SK-N-SH (cell line): ENCODE measurements at regions not wholly inside any gene's neighbourhood (a gene's known extent, or its start where the extent isn't known, plus 50 kb on each side); places are given as distances from the start of the nearest gene placed in this dataset.

Source experiments
- CTCF ChIA-PET: fragments of 300-600, 350-600 bp; formaldehyde crosslinking; extraction: SDS; loops from one replicate; lab custom pipeline; 2021; lab: Yijun Ruan, JAX
- POLR2A ChIA-PET: fragments of 350-600 bp; sonication (Branson Sonifier 250); formaldehyde crosslinking; extraction: SDS; loops from one replicate; lab custom pipeline; 2020; ENCODE audit warnings: antibody characterized with exemption, inconsistent platforms; lab: Yijun Ruan, JAX
- DNase-seq: peaks from one replicate; pipeline ENCODE4 v3.0.0; 2012
- H2AFZ ChIP-seq: fragments of 200-600 bp; sonication (generic); 2 replicates; pipeline ENCODE4 v1.8.1; 2016; ENCODE audit warnings: antibody characterized with exemption, mild to moderate bottlenecking, low read depth
- H3F3A ChIP-seq: fragments of 200-600 bp; sonication (generic); replicated peaks from 2 replicates; pipeline ENCODE3; 2016; ENCODE audit warnings: antibody characterized with exemption, mild to moderate bottlenecking; ENCODE audit not compliant: insufficient read depth
- H3K27ac ChIP-seq, 2 experiments: fragments of 200-500 bp in 1 of 2; fragments of 200-600 bp in 1 of 2; sonication (Bioruptor generic) in 1 of 2; sonication (generic), shearing (Covaris generic) in 1 of 2; 2 replicates each; pipeline versions ENCODE4 v1.5.1 to v1.6.1; 2014 to 2016; ENCODE audit warnings: low read depth in 2 of 2, inconsistent platforms in 1 of 2, low read length in 1 of 2, mild to moderate bottlenecking in 1 of 2, mixed read lengths in 1 of 2
- H3K27me3 ChIP-seq: fragments of 200-600 bp; sonication (generic), shearing (Covaris generic); 2 replicates; pipeline ENCODE4 v1.6.1; 2016; ENCODE audit warnings: mixed run types; ENCODE audit not compliant: insufficient read depth
- H3K36me3 ChIP-seq, 2 experiments: fragments of 200-500 bp in 1 of 2; fragments of 200-600 bp in 1 of 2; sonication (Bioruptor generic) in 1 of 2; sonication (generic) in 1 of 2; replicated peaks in 1 of 2; 2 replicates each; pipeline versions ENCODE3 to v1.5.1; 2014 to 2016; ENCODE audit warnings: low read length in 1 of 2, mild to moderate bottlenecking in 1 of 2; ENCODE audit not compliant: insufficient read depth in 2 of 2, control insufficient read depth in 1 of 2
- H3K4me1 ChIP-seq, 2 experiments: fragments of 200-500 bp in 1 of 2; fragments of 200-600 bp in 1 of 2; sonication (Bioruptor generic) in 1 of 2; sonication (generic), shearing (Covaris generic) in 1 of 2; 2 replicates each; pipeline versions ENCODE4 v1.5.1 to v1.6.1; 2014 to 2016; ENCODE audit warnings: low read depth in 1 of 2, low read length in 1 of 2, mixed run types in 1 of 2; ENCODE audit not compliant: insufficient read depth in 2 of 2, control insufficient read depth in 1 of 2
- H3K4me2 ChIP-seq: fragments of 200-600 bp; sonication (generic), shearing (Covaris generic); 2 replicates; pipeline ENCODE4 v1.6.1; 2017; ENCODE audit warnings: mixed run types
- H3K4me3 ChIP-seq, 2 experiments: fragments of 200-500 bp in 1 of 2; fragments of 200-600 bp in 1 of 2; sonication (Bioruptor generic) in 1 of 2; sonication (generic), shearing (Covaris generic) in 1 of 2; 2 replicates each; pipeline versions ENCODE4 v1.5.1 to v1.8.1; 2014 to 2016; ENCODE audit warnings: low read depth in 2 of 2, inconsistent platforms in 1 of 2, low read length in 1 of 2, mild to moderate bottlenecking in 1 of 2, mixed read lengths in 1 of 2, moderate library complexity in 1 of 2
- H3K79me2 ChIP-seq: fragments of 200-600 bp; sonication (generic); 2 replicates; pipeline ENCODE4 v1.8.1; 2017; ENCODE audit warnings: mild to moderate bottlenecking; ENCODE audit not compliant: insufficient read depth
- H3K9ac ChIP-seq: fragments of 200-600 bp; sonication (generic); 2 replicates; pipeline ENCODE4 v1.6.1; 2017; ENCODE audit warnings: mixed run types
- H3K9me2 ChIP-seq: fragments of 200-600 bp; sonication (generic); 2 replicates; pipeline ENCODE4 v1.6.1; 2017; ENCODE audit warnings: mixed run types
- H3K9me3 ChIP-seq: fragments of 200-600 bp; sonication (generic); 2 replicates; pipeline ENCODE4 v1.6.1; 2017; ENCODE audit warnings: mixed run types, mild to moderate bottlenecking, moderate library complexity
- H4K20me1 ChIP-seq: fragments of 200-600 bp; sonication (generic); 2 replicates; pipeline ENCODE4 v1.6.1; 2017; ENCODE audit warnings: mild to moderate bottlenecking, mixed run types; ENCODE audit not compliant: insufficient read depth
- CHD2 ChIP-seq: fragments of 150-350 bp; IDR thresholded peaks from 2 replicates; pipeline ENCODE4 v1.6.1; 2018; ENCODE audit warnings: low read length; ENCODE audit not compliant: partially characterized antibody
- EP300 ChIP-seq, 2 experiments: IDR thresholded peaks; 2 replicates each; pipeline versions ENCODE4 v1.4.0 to v1.6.1; 2012; ENCODE audit warnings: borderline replicate concordance in 1 of 2, low read depth in 1 of 2, low read length in 1 of 2
- EZH2phosphoT487 ChIP-seq: fragments of 200-600 bp; sonication (generic); IDR thresholded peaks from 2 replicates; pipeline ENCODE4 v1.6.1; 2017; ENCODE audit warnings: low read depth, mixed run types, mild to moderate bottlenecking, antibody characterized with exemption, moderate library complexity, borderline replicate concordance
- FOSL2 ChIP-seq: IDR thresholded peaks from 2 replicates; pipeline ENCODE4 v1.4.0; 2012; ENCODE audit warnings: low read depth, mild to moderate bottlenecking, moderate library complexity, borderline replicate concordance
- FOXJ3 ChIP-seq: sonication (generic); formaldehyde crosslinking; IDR thresholded peaks from 2 replicates; pipeline ENCODE4 v1.5.1; 2020; ENCODE audit warnings: mild to moderate bottlenecking, missing genetic modification reagents
- FOXM1 ChIP-seq: IDR thresholded peaks from 2 replicates; pipeline ENCODE4 v1.4.0; 2012; ENCODE audit warnings: low read depth, mild to moderate bottlenecking
- GATA2 ChIP-seq: sonication (generic); formaldehyde crosslinking; IDR thresholded peaks from 2 replicates; pipeline ENCODE4 v1.5.0; 2020; ENCODE audit warnings: mild to moderate bottlenecking, missing genetic modification reagents
- IRF3 ChIP-seq: fragments of 150-350 bp; IDR thresholded peaks from 2 replicates; pipeline ENCODE4 v1.6.1; 2016; ENCODE audit warnings: mild to moderate bottlenecking, low read depth, low read length
- JUND ChIP-seq: IDR thresholded peaks from 2 replicates; pipeline ENCODE4 v1.4.0; 2012
- MXI1 ChIP-seq: IDR thresholded peaks from 2 replicates; pipeline ENCODE4 v1.6.1; 2012; ENCODE audit warnings: mild to moderate bottlenecking, low read depth, low read length, improper control_type of control experiment
- NFIC ChIP-seq: IDR thresholded peaks from 2 replicates; pipeline ENCODE4 v1.4.0; 2012; ENCODE audit warnings: borderline replicate concordance
- NRF1 ChIP-seq: IDR thresholded peaks from 2 replicates; pipeline ENCODE4 v1.6.1; 2012; ENCODE audit warnings: low read depth, mild to moderate bottlenecking, low read length
- PBX3 ChIP-seq: IDR thresholded peaks from 2 replicates; pipeline ENCODE4; 2012
- POLR2AphosphoS5 ChIP-seq: IDR thresholded peaks from 2 replicates; pipeline ENCODE4 v1.6.1; 2012; ENCODE audit warnings: low read depth, low read length
- RAD21 ChIP-seq: IDR thresholded peaks from 2 replicates; pipeline ENCODE4 v1.6.1; 2012; ENCODE audit warnings: mild to moderate bottlenecking, low read length
- REST ChIP-seq: IDR thresholded peaks from 2 replicates; pipeline ENCODE4 v1.6.1; 2012; ENCODE audit warnings: mild to moderate bottlenecking, low read depth, low read length, moderate library complexity
- RXRA ChIP-seq: IDR thresholded peaks from 2 replicates; pipeline ENCODE4 v1.4.0; 2012; ENCODE audit warnings: low read depth, mild to moderate bottlenecking, borderline replicate concordance
- SMC3 ChIP-seq: IDR thresholded peaks from 2 replicates; pipeline ENCODE4 v1.6.1; 2012; ENCODE audit warnings: low read depth, low read length, improper control_type of control experiment
- TAF1 ChIP-seq: IDR thresholded peaks from 2 replicates; pipeline ENCODE4 v1.6.1; 2012; ENCODE audit warnings: low read depth, mild to moderate bottlenecking, low read length, moderate library complexity, borderline replicate concordance
- USF1 ChIP-seq: IDR thresholded peaks from 2 replicates; pipeline ENCODE4 v1.4.0; 2012; ENCODE audit warnings: low read depth, borderline replicate concordance
- USF2 ChIP-seq: fragments of 150-350 bp; IDR thresholded peaks from 2 replicates; pipeline ENCODE4 v1.6.1; 2017; ENCODE audit warnings: antibody characterized with exemption, low read length, low read depth, borderline replicate concordance
- WGBS: methylation state at CpG from one replicate; pipeline ENCODE4 v1.1.6; 2017; ENCODE audit warnings: low lambda C conversion rate; 5-methylcytosine and 5-hydroxymethylcytosine counted together

GRCh38 chr2:224195925-224196571 is 157.0 kb upstream of the SERPINE2 start:
- Histone ChIP-seq H4K20me1 (no peaks in the 10 kb centered on the region), H3K27me3 (no peaks in the 10 kb centered on the region), H3K9me2 (no peaks in the 10 kb centered on the region), H3K36me3 (no peaks in the 10 kb centered on the region), H3K4me1 (peaks cover 0 to 3% of the 10 kb centered on the region in 2 experiments; a peak in 1 of 4 replicates), H3K27ac (no peak overlapping the region), H2AFZ (no peak overlapping the region), H3K9ac (no peak overlapping the region), H3F3A (no peaks in the 10 kb centered on the region), H3K4me3 (no peak overlapping the region), H3K9me3 (no peaks in the 10 kb centered on the region), H3K4me2 (no peak overlapping the region), H3K79me2 (no peaks in the 10 kb centered on the region)
- 85% methylated on average over 2 of the region's 2 CpGs for whole genome bisulfite sequencing
- ChIA-PET CTCF (interaction anchor here (1.9 kb wide), 1 partner anchor 88 kb away, joined by 6 read pairs; no protein-coding TSS in a partner anchor), POLR2A (no interaction called here)
- DNase-seq: no peak
- TF ChIP-seq FOXJ3 (CRISPR knock-in tag): no peak
- no peak for TF ChIP-seq FOXM1
- no peak for TF ChIP-seq PBX3
- TF ChIP-seq USF2: no peak
- no peak for TF ChIP-seq NRF1
- TF ChIP-seq EP300 (IDR thresholded peaks at IDR 0.05; ENCODE audit: borderline replicate concordance in 1 of 2, low read depth in 1 of 2, low read length in 1 of 2): no peak
- TF ChIP-seq GATA2 (CRISPR knock-in tag): no peak
- no peak for TF ChIP-seq JUND
- no peak for TF ChIP-seq MXI1
- TF ChIP-seq REST: no peak
- TF ChIP-seq POLR2AphosphoS5: no peak

- Histone ChIP-seq H4K20me1 (no peaks in the 10 kb centered on the region), H3K4me3 (no peak overlapping the region), H2AFZ (no peak overlapping the region), H3K36me3 (no peaks in the 10 kb centered on the region), H3K27me3 (no peaks in the 10 kb centered on the region), H3K9me3 (no peaks in the 10 kb centered on the region), H3K9ac (no peak overlapping the region), H3K27ac (no peak overlapping the region), H3K4me1 (peaks cover 0 to 3% of the 10 kb centered on the region in 2 experiments; a peak in 1 of 4 replicates), H3F3A (no peaks in the 10 kb centered on the region), H3K9me2 (no peaks in the 10 kb centered on the region), H3K79me2 (no peaks in the 10 kb centered on the region), H3K4me2 (no peak overlapping the region)
- ChIA-PET POLR2A (no interaction called here), CTCF (no interaction called here)
- WGBS: 83% methylated on average over 1 of the region's 1 CpG
- no peak for DNase-seq
- TF ChIP-seq EZH2phosphoT487 (no peak), FOSL2 (no peak), CHD2 (no peak), NFIC (no peak), RAD21 (no peak), POLR2AphosphoS5 (no peak), USF1 (no peak), IRF3 (no peak), FOXM1 (no peak), FOXJ3 (CRISPR knock-in tag) (no peak), TAF1 (no peak), SMC3 (no peak), RXRA (no peak)
Observed at GRCh38 chr2:224194161-224194560, 155.1 kb upstream of the SERPINE2 start.
